Stomach smooth muscle (tissue), 2 donors: ENCODE measurements at regions not wholly inside any gene's neighbourhood (a gene's known extent, or its start where the extent isn't known, plus 50 kb on each side); places are given as distances from the start of the nearest gene placed in this dataset.

ENCODE experiments used
- H3K27ac ChIP-seq: one replicate; pipeline ENCODE4 v1.7.0; 2013; ENCODE audit warnings: mild to moderate bottlenecking, low read length, inconsistent platforms
- H3K27me3 ChIP-seq, 2 donors: one replicate each; pipeline ENCODE4 v1.7.0; 2013; ENCODE audit warnings: low read length in 2 of 2; ENCODE audit not compliant: insufficient read depth in 2 of 2, control insufficient read depth in 1 of 2
- H3K36me3 ChIP-seq, 2 donors: one replicate each; pipeline ENCODE4 v1.7.0; 2013; ENCODE audit warnings: low read length in 2 of 2; ENCODE audit not compliant: control insufficient read depth in 2 of 2, insufficient read depth in 2 of 2
- H3K4me1 ChIP-seq: one replicate; pipeline ENCODE4 v1.7.0; 2013; ENCODE audit warnings: low read length; ENCODE audit not compliant: control insufficient read depth, insufficient read depth
- H3K4me3 ChIP-seq, 2 donors: one replicate each; pipeline ENCODE4 v1.7.0; 2013; ENCODE audit warnings: low read length in 2 of 2
- H3K9ac ChIP-seq, 2 donors: one replicate each; pipeline ENCODE4 v1.7.0; 2013; ENCODE audit warnings: low read length in 2 of 2, mild to moderate bottlenecking in 1 of 2
- H3K9me3 ChIP-seq, 2 donors: one replicate each; pipeline ENCODE4 v1.7.0; 2013; ENCODE audit warnings: low read length in 2 of 2; ENCODE audit not compliant: control insufficient read depth in 2 of 2
- donor health status: healthy.
- donor health status: Pancreatic carcinoma.

- Histone ChIP-seq H3K4me1 (peaks cover 5% of the 10 kb centered on the region), H3K4me3 (no peak overlapping the region), H3K9ac (no peak overlapping the region), H3K9me3 (no peaks in the 10 kb centered on the region), H3K27me3 (no peaks in the 10 kb centered on the region), H3K27ac (no peak overlapping the region), H3K36me3 (no peaks in the 10 kb centered on the region)
These were observed 246.5 kb downstream of the TBL1XR1 start for GRCh38 chr3:176950743-176951142.

DNA sequence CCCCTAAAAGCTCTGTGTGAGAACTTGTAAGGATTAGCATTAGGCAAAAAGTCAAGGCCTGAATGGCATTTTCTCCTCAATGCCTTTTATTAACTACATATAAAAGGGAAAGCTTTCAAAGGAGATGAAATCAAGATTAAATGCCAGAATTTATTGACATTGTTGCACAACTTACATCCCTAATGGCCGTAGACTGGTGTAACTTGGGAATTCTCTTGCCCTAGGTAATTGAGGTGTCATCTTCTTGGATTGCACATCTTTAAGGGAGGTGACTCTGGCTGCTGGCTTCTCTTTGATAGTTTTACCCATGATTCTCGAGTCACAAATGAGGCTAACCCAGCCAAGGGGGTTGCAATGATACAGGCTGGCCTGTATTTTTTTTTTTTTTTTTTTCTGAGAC lies 249.1 kb downstream of the TBL1XR1 start:
- Histone ChIP-seq H3K4me1 (peaks cover 2% of the 10 kb centered on the region), H3K27ac (no peak overlapping the region), H3K27me3 (no peaks in the 10 kb centered on the region), H3K36me3 (no peaks in the 10 kb centered on the region), H3K4me3 (no peak overlapping the region), H3K9ac (no peak overlapping the region), H3K9me3 (no peaks in the 10 kb centered on the region)

- no peak overlapping the region for H3K9ac ChIP-seq
- H3K36me3 ChIP-seq = no peaks in the 10 kb centered on the region
- no peaks in the 10 kb centered on the region for H3K27me3 ChIP-seq
- H3K4me1 ChIP-seq = peaks cover 2% of the 10 kb centered on the region
- no peak overlapping the region for H3K4me3 ChIP-seq
- no peaks in the 10 kb centered on the region for H3K9me3 ChIP-seq
- no peak overlapping the region for H3K27ac ChIP-seq
These were observed 251.1 kb downstream of the TBL1XR1 start for GRCh38 chr3:176946202-176946601.

DNA sequence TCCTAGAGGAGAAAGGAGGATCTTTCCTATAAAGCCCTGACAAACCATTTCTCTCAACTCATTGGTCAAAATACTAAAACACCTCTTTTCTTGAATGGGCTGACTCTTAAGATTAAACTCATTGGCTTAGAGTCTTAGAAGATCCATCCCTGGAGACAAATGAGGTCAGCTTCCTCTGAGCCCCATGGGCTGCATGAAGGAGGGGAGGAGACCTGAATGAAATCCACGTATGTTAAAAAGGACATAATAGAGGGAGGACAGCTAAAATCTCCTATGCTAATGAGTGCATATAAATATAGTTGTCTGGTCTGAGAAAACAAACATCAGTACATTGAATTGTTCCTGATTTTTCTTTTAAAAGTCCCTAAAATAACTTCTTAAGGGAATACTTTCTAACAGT lies 255.0 kb downstream of the TBL1XR1 start:
- H3K27ac ChIP-seq = no peak overlapping the region

GRCh38 chr3:176941689-176942088 lies 255.6 kb downstream of the TBL1XR1 start:
- no peak overlapping the region for H3K27ac ChIP-seq
- no peak overlapping the region for H3K4me3 ChIP-seq
- H3K9me3 ChIP-seq = no peaks in the 10 kb centered on the region
- H3K9ac ChIP-seq = no peak overlapping the region
- no peaks in the 10 kb centered on the region for H3K4me1 ChIP-seq
- no peaks in the 10 kb centered on the region for H3K27me3 ChIP-seq
- no peaks in the 10 kb centered on the region for H3K36me3 ChIP-seq

More for the DNA sequence above, 255.0 kb downstream of the TBL1XR1 start:
- Histone ChIP-seq H3K4me3 (no peak overlapping the region), H3K4me1 (no peaks in the 10 kb centered on the region), H3K9ac (no peak overlapping the region), H3K9me3 (no peaks in the 10 kb centered on the region), H3K27me3 (no peaks in the 10 kb centered on the region), H3K36me3 (no peaks in the 10 kb centered on the region)

- Histone ChIP-seq H3K9me3 (no peaks in the 10 kb centered on the region), H3K4me3 (no peak overlapping the region), H3K27me3 (no peaks in the 10 kb centered on the region), H3K36me3 (no peaks in the 10 kb centered on the region), H3K4me1 (no peaks in the 10 kb centered on the region), H3K9ac (no peak overlapping the region), H3K27ac (no peak overlapping the region)
These were observed 258.1 kb downstream of the TBL1XR1 start for GRCh38 chr3:176939022-176939817.

DNA sequence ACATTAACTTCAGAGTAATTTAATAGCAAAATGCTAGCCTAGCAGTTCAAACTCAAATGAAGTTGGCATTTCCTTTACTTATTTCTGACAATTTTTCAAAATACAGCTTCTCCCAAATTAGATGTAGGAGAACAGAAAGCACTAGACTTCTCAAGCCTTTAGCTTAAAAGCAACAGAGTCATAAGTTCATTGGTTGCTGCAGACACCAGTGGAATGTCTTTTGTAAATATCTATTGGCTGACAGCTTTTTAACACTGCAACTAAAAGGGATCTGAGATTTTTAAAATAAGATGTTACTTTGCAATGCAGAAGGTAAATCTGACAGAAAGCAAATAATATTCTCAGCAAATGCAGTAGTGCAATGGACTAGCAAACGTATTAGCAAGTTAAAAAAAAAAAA lies 259.3 kb downstream of the TBL1XR1 start:
- Histone ChIP-seq H3K4me3 (no peak overlapping the region), H3K9me3 (no peaks in the 10 kb centered on the region), H3K4me1 (no peaks in the 10 kb centered on the region), H3K9ac (no peak overlapping the region), H3K27ac (no peak overlapping the region), H3K27me3 (no peaks in the 10 kb centered on the region), H3K36me3 (no peaks in the 10 kb centered on the region)

DNA sequence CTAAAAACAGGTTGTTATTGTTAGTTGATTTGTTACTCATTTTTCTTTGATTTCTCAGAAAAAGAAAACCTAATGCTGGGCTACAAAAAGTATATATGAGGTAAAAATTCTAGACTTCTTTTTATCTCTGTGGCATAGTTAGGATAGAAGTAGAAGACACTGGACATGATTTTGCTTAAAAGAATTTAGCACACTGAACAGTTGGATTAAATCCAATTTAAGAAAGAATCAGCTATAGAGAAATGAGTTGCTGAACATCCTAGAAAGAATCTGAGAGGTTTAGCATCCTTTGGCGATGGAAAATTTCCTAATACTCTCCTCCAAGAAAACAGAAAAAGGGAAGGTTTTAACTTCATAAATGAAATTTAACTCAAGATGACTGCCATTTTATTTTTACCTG lies 259.7 kb downstream of the TBL1XR1 start:
- H3K27me3 ChIP-seq = no peaks in the 10 kb centered on the region
- no peak overlapping the region for H3K27ac ChIP-seq
- no peak overlapping the region for H3K9ac ChIP-seq
- H3K4me1 ChIP-seq = no peaks in the 10 kb centered on the region
- H3K9me3 ChIP-seq = no peaks in the 10 kb centered on the region
- H3K4me3 ChIP-seq = no peak overlapping the region
- no peaks in the 10 kb centered on the region for H3K36me3 ChIP-seq

GRCh38 chr3:176935194-176935888 lies 261.9 kb downstream of the TBL1XR1 start:
- Histone ChIP-seq H3K4me3 (no peak overlapping the region), H3K4me1 (no peaks in the 10 kb centered on the region), H3K9ac (no peak overlapping the region), H3K36me3 (no peaks in the 10 kb centered on the region), H3K9me3 (no peaks in the 10 kb centered on the region), H3K27ac (no peak overlapping the region), H3K27me3 (no peaks in the 10 kb centered on the region)

GRCh38 chr3:176934698-176935097 lies 262.6 kb downstream of the TBL1XR1 start:
- H3K27me3 ChIP-seq = no peaks in the 10 kb centered on the region
- no peaks in the 10 kb centered on the region for H3K9me3 ChIP-seq
- no peak overlapping the region for H3K9ac ChIP-seq
- H3K27ac ChIP-seq = no peak overlapping the region
- no peaks in the 10 kb centered on the region for H3K36me3 ChIP-seq
- no peak overlapping the region for H3K4me3 ChIP-seq
- H3K4me1 ChIP-seq = no peaks in the 10 kb centered on the region

DNA sequence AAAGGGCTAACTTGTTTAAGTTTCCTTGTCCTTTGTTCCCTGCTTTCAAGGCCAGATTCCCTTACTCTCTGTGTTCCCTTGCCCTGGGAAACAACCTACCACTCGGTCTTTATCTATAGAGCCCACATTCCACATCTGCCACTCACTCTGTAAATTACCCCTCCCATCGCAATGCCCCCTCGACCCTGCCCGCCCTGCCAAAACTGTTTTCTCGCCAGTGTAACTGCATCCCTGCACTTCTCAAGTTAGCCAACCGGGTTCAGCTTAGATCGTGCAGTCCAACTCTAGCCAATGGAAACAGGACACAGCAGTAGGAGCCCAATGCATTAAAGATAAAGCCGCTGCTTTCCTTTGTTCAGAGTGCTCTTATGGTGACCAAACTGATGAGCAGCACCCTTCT lies 263.6 kb downstream of the TBL1XR1 start:
- Histone ChIP-seq H3K9me3 (no peaks in the 10 kb centered on the region), H3K4me1 (no peaks in the 10 kb centered on the region), H3K27ac (no peak overlapping the region), H3K4me3 (no peak overlapping the region), H3K36me3 (no peaks in the 10 kb centered on the region), H3K27me3 (no peaks in the 10 kb centered on the region), H3K9ac (no peak overlapping the region)
